NCI-H128 (cell line): ENCODE measurements at regions not wholly inside any gene's neighbourhood (a gene's known extent, or its start where the extent isn't known, plus 50 kb on each side); places are given as distances from the start of the nearest gene placed in this dataset.
A peak's percentile ranks its signal among the peaks of the same experiment; 100 is the strongest.

Experiments
- DNase-seq: peaks from one replicate; lab custom pipeline; 2025; ENCODE audit not compliant: unreplicated experiment; lab: John Stamatoyannopoulos, UW

DNA sequence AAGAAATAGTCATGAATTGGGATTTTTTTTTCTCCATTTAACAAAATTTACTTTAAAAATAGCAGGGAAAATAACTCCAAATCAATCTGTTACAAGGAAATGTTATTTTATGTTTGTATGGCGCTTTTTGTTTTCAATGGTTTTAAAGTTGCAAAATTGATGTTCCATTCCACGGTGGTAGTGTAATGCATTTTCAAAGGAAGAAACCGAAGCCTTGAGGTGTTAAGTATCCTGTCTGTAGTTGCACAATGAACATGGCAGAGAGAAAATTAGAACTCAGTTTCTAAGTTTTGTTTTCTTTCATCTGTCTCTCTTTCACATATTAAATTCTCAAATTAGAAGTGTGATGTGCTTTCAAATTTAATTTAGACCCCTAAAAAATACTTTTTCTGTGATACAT lies 841.8 kb downstream of the USP25 start:
- DNase-seq, result no peak

DNA sequence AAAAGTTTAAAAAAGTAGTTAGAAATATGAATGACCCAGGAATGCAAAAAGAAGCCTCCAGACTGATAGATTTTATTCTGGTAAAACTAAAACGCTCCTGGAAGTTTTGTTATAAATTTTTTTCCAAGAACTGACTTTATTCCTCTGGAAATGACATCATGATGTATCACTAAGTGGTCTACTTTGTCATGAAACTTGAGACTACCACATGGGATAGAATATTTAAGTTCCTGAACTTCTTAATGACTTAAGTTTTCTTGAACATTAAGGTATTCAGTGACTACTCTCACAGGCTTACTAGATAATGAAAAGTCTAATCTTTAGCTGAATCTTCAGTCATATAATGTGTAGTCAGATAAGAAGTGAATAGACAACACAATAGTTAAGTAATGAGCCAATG lies 842.2 kb downstream of the USP25 start:
- no peak for DNase-seq

DNA sequence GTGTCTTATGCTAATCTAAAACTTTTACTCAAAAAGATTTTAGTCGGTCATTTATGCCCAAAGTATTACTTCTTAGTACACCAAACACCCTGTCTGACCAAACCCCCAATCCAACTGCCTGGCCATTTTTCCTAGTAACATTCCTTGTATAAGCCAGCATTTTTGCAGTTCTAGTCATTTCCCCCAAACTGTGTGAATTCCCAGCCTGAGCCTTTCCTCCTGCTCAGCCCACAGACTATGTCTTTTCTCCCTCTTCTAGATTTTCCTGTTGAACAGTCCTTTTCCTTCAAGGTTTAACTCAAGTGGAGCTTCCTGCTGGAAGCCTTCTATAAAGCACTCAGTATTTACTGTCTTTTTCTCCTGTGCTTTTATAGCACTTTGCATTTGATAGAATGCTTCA lies 843.8 kb downstream of the USP25 start:
- DNase-seq, result no peak

DNA sequence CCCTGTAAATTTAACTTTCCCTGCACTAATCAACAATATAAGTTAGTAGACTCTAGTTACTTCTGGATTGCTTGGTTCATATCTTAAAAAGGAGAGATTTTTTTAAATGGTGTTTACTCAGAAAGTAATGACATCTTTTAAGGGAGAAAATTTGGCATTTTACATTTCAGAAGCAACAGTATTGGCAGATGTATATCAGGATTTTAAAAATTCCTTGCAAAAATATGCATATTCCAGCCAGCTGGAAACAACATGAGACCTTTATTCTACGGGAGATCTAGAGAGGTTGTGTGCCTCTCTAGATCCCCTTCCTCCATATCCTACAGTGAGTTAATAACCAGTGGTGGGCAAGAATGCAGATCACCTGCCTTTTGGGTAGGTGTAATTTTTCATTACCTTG lies 848.2 kb downstream of the USP25 start:
- no peak for DNase-seq

DNA sequence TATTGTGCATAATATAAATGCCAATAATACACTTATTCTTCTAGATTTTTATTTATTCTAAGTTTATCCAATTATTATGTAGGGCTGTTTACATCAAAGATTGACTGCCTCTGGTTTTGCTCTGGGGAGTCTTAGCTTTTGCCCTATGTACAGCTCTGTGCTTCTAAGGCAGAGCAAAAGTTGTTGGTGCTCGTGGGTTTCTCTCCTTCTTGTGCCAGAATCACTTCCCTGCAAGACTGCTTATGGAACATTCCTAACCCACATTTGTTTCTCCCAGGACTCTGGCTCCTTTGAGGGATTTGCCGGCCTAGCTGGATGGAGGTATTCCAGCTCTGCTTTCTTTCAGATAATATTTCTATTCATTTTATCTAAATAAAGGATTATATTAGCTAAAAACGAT lies 849.1 kb downstream of the USP25 start:
- DNase-seq, result no peak

DNA sequence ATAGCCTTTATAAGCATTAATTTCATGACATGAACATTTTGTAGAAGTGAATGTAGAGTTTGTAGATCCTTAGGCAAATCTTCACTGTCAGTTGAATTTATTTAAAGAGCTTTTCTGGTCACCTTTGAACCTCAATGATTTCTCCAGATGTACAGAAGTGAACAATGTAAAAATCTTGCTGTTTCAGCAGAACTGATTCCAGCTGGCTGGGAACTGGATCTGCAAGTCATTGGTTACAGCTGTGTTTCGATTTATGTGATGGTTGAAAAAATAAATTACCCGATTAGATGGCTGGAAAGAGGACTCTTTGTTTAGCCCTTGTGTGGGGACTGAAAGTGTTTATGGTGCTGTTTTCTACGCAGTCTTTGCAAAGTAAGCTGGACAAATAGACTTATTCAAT lies 849.8 kb downstream of the USP25 start:
- DNase-seq, result no peak

DNA sequence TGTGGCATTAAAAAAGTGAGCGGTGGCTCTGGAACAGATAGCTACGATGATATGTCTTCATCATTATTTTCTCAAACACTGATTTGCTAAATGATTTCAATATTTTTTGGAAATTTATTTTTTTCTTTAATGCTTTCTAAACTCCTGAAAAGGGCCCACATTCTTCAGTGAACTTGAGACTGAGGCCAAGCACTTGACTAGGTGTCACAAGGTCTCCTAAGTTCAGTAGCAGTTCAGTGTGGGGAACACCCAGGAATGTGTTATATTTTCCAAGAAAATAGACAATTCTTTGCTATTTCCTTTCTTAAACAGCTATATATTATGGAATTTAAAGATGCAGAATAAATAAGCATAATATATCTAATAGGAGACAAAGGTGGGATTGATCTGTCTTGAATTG lies 850.9 kb downstream of the USP25 start:
- DNase-seq, result no peak

DNA sequence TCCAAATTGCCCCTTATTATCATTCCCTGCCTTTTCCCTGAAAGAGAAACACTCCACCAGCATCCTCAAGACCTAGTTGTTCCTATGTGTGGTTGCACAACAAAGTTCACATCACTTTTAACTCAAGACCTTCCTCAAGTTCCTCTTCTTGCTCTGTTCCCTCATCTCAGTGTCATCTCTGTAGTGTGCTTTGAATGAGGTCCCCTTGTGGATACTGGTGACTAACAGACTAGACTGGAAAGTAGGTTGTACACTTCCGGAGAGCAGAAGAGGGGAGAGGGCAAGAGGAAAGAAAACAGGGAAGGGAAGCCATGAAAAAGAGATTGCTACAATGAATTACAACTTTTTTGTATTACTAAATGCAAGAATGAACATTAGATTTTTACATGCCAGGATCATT lies 853.8 kb downstream of the USP25 start:
- DNase-seq, result no peak

DNA sequence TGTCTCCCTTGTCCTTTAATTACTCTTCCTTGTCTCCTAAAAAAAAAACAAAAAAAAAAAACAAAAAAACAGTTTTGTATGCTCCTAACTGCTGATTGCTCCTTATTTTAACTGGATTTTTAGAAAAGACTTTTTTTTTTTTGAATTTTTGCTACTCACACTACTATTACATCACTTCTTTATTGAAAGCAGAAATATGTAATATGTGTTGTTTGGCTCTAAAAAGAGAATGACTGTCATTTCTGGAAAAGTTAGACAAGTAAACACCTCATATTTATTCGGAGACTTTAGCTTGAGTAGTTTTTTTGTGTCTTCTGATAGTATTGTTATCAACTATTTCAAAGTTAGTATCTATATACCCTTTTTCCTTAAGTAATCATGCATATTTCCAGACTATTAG lies 855.0 kb downstream of the USP25 start:
- no peak for DNase-seq

DNA sequence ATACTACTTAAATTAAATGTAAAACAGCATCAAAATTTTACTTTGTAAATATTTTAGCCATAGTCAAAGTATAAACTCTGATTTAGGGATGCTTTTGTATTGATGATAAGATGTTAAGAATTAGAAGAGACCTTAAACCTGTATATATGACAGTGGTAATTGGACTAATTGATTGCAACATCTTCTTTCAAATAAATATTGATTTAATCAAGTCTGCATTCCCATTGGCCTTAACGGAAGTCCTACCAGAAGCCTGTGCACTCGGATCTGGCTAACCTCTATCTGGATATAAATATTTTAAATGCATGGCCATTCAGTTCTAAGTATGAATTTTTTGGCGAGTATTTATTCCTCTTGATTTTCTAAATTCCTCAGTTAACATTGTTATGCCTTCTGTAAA lies 856.1 kb downstream of the USP25 start:
- DNase-seq, result no peak

DNA sequence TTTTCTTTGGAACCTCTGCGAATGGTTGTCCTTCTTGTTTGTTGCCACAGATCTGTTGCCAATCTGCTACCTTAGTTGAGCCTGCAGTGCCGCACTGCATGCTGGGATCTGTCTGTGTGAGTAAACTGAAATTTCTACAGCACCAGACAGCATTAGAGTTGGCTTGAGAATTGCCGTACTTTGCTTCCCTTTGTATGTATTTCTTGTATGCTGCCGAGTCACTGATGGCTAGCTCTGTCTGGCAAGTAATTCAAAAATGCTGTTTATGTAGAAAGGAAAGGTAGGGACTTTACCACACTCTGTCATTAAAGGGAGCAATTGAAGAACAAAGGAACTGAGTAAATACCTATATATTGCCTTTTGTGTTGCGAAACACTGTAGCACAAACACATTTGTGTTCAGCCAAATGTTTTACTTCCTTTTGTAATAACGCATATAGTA lies 857.4 kb downstream of the USP25 start:
- DNase-seq, result no peak

DNA sequence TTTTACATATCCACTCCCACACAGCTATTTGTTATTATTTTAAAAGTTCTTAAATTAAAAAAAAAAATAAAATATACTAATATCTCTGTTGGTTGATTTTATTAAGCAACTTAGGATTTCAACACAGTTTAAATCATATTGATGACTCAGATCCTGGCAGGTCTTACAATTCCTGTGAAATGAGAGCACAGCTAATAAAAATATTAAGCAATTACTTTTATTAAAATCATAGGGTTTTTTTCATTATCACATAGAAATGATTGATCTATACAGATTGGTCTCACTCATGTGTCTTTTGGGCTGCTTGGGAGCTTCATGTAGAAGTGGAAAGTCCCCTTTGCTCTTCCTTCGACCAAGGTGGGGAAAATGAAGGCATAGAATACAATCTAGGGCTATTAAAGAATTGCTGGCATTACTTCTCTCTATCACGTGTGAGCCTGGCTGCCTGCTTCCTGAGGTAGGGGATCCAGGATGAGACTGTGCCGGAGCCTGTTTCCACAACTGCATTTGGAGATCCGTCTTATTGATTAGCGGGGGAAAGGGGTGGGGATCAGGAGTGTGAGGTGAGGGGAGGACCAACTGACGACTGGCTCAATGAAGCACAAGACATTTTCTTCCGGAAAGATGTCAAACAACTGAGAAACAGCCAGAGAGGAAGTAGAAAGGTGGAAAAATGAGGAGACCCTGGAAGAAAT lies 858.0 kb downstream of the USP25 start:
- DNase-seq, result no peak

DNA sequence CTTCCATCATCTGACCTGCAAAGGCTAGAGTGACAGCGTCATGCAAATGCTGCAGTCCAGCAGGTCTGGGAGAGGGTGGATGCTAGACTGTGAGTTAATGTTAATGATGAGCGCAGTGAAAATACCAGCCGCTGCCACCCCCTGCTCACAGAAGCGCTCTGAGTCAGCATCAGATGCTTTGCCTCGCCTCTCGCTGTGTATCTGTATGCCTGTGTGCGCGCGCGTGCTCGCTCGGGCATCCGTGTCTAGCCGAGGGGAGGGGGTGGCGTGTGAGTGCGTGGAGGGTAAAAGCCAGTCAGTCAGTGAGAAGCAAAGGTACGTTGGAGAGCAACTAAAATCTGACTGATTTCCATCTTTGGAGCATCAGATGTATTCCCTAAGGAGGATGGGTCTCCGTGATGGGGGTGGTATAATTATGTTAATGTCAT lies 858.7 kb downstream of the USP25 start:
- peak; percentile 39 for DNase-seq

DNA sequence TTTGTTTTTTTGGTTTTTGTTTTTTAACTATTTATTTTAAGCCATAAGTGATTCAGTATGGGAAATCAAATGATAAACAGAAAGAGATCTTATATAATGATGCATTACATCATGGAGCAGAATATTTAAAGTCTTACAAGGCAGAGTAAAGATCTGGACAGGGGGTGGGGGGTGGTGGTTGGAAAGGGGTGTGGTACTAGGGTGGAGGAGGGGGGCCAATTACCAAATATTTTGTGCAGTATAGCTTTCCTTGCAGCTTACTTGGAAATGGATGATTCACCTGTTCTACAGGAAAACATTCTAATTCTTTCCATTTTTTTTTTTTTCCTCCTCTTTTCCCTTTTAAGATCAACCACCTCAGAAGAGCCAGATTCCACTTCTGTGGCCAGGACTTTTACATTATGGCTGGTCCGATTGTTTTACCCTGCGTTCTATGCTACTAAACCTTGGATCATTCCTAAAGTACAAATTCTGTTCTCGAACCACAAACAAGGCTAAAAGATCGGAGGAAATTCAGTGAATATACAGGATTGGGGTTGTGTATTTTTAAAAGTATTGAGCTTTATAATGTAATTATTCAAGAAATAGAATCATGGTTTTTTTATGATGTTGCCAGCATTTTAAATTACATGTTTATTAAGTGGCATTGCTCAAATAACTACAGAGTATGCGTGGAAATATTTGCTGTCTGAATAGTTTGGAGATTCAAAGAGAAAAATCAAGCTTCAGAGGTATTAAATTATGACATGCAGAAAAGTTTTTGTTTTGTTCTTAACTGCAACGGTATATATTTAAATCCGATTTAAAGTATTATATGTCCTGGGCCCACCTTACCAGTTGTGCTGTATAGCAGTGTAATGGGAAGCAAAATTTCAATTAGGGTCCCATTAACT lies 859.5 kb downstream of the USP25 start:
- DNase-seq, result no peak

DNA sequence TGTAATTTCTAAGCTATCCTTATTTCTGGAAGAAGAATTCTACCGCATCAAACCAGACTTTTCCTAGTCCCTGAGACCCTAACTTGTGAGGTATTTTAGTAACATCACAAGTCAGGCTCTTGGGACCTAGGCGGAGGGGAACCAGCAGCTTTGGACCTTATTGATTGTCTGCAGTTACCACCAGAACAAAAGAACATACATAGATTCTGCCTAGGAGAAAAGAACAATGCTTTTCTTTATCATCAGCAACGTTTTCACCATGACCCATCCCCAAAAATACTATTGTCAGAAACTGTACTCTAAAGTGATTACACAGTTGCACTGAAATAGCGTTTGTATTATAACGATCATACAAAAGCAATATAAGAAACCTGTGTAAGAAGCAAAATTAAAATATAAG lies 860.4 kb downstream of the USP25 start:
- no peak for DNase-seq

DNA sequence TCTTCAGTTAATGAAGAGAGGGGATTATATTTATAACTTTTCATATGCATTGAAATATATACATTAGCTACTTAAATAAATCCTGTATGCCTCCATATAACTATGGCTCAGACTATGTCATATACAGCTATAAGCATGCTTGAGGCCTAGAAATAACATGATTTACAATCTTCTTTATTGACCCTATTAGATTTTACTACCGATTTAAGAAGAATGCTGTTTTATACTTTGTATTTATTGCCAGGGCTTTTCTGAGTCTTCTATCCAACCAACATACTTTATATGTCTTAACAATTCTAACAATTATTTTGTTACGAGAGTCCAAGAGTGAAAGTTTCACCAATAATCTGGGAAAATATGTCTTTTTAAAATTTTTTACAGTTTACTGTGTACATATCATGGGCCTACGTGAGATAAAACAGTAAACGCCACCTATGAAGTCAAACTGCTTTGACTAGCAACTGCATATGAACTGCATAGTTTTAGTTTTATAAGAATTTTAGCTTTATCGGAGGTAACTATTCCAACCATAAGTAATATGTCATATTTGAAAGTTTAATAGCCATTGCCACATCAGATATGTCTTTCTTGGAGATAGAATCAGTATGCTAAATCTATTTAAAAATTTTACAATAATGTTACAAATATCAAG lies 861.0 kb downstream of the USP25 start:
- DNase-seq, result no peak

DNA sequence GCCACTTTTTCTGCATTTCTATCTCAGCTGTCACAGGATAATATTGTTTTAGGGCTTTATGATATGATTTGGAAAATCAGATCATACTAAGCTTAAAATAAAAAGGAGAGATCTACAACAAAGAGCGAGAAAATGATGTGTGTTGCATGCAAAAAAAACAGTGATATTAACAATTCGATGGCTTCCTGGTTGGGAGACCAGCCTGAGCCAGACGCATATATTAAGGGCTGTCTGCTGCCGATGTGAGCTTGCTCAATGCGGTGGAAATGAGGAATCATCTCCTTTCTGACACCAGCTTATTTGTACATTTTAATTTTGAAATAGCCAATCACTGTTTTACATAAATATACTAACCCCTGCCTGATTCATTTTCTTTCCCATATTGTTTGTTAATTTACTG lies 862.6 kb downstream of the USP25 start:
- DNase-seq, result no peak

DNA sequence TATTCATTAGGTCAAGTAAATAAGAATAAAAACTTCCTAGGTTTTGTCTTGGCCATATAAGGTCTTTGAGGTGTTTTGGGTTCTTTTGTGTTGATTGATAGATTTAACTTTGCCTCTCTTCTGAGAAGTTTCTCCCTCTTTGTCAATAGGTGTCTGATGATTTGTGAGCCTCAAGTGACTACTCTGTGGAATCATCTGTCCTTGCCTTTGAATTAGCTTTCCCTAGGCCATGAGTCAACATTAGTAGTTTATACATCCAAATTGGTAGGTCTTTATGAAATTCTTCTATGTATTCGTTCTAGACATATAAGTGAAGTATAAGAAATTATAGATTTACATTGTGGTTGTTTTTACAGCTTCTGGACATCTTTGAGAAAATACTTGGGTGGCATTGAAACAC lies 864.4 kb downstream of the USP25 start:
- no peak for DNase-seq

DNA sequence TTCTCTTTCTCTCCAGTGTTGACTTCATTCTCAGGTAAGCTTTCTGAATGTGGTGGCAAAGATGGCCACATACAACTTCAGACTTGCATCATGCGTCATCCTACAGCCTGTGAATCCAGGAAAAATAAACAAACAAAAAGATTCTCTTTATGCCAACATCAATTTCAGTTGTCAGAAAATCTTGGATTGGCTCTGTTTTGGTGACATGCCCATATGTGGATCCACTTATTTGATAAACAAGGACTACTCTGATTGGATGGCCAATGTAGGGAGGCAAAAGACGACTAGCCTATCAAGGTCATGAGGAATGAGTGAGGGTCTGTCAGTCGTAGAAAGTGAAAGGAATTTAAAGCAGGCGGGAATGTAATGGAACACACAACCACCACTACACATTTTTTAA lies 866.6 kb downstream of the USP25 start:
- no peak for DNase-seq

DNA sequence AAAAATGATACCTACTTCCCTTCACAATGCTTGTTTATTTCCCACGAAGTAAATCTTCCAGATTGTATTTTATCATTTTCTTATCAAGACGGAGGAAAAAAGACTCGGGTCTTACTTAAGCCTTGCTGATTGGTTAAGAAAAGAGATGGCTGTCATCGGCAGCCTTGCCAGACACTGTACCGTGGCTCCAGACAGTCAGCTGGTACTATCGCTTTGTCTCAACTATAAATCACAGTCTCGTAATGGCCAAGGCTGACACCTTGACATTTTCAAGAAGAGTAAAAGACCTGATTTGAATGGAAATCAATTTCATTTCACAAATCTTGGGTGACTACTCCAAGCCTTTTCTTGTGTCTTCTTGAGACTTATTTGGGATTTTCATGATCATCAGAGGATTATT lies 868.0 kb downstream of the USP25 start:
- DNase-seq, result no peak

DNA sequence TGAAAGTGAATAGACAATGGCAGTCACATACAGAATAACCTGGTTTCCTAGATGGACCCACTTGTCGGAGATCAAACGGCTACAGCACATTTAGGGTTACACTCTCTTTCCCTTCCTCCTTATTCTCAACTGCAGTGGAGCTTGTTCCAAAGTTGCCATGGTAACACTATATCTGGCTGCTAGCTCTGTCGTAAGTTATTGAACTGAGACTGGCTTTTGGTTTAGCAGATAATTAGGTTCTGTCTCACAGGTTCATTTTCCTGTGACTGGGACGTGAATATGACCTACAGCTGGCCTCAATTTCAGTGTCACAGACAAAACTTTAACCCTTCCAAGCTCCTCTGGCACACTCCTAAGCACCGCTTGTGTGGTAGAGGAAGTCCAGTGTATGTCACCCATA lies 875.8 kb downstream of the USP25 start:
- DNase-seq, result no peak

DNA sequence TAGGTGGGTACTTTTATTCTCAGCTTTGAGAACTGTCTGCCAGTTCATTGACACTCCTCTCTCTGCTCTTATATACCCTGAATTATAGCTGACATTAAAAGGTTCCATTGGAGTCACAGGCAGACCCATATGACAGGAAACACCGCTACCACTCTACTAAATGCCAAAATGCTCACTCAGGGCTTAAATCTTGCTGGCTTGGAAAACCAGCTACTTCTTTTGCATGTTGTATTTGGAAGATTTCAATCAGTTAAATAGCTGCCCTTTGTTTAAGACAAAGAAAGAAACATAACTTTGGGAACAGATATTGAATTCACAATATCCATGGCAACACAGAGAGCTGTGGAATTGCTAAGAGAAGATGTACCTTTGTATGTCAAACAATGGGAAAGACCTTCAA lies 876.5 kb downstream of the USP25 start:
- DNase-seq, result no peak
